ENCODE measurements at regions not wholly inside any gene's neighbourhood (a gene's known extent, or its start where the extent isn't known, plus 50 kb on each side); places are given as distances from the start of the nearest gene placed in this dataset.

DNA sequence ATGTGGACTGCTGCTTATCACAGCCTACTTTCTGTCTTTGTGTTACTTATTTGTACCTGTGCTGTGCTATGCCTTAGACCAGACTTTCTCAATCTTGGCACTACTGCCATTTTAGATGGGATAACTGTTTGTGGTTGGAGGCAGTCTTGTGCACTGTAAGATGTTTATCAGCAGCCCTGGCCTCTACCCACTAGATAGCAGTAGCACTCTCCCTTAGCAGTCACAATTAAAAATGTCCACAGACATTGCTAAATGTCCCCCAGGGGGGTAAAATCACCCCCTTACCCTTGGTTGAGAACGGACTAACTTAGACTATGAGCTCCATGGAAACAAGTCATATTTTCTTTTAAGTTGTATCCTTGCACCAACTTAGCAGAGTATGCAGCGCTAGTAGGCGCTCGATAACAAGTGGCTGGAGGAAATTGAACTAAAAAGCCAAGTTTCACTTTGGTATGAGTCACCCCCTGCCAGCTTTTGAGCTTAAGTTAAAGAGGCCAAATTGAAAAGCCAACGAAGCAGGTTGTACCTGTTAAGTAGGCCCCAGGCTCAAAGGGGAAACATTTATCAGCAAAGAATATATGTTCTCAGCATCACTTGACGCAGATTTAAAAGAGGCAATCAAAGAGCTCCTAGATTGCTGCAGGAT lies 304.8 kb upstream of the SORL1-AS1 start:
- DNase-seq (ENCODE audit: low spot score), result no peak
- no peak for ATAC-seq

DNA sequence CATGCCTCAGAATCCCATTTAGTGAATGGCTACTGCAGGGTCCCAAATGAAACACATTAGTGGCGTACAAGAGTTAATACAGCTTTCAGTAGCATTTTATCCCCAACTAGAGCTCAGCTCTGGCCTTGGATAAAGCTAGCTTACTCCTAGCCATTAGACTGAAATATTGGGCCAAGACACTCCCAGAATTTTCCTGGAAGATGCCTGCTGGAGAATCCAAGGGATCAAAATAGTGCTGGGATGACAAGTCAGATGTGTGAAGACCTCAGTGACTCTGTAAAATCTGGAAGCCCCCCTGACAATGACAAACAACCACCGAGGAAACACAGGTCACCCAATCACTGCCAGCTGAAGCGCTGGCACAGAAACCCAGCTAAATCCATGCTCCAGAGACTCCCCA lies 303.1 kb upstream of the SORL1-AS1 start:
- DNase-seq (ENCODE audit: low spot score) (no peak), ATAC-seq (no peak)

DNA sequence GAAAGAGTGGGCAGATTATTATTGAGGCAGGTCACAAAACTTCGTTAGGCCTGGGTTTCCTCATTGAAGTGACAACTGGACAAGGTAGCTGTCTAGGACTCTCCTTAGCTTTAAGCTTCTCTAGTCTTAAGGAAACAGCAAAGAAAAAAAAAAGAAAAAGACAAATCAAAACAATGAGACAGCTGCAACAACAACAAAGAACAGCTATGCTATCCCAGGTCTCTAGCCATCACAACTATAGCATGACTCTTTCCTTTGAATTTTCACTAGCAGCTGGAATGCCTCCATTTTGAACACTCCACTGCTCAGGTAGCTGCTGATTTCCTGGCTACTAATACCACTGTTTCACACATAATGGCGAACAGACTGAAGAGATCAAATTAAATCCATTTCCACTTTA lies 302.4 kb upstream of the SORL1-AS1 start:
- ATAC-seq (no peak), DNase-seq (ENCODE audit: low spot score) (no peak)

DNA sequence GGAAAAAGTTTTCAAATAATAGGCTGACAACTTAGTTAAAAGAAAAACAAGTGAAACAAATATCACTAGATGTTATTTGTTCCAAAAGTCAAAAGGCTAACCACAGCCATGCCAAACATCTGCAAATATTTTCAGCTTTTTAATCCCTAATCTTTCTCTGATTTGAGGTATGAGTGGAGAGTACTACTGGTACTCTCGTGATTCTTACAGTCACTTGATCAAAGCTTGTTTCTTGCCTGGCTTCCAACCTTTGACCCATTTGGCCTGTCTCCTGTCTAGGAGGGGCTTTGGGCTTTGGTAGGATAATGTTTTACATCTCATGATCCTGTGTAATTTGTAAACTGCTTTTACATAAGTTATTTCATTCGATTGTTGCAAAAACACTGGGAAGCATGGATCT lies 301.8 kb upstream of the SORL1-AS1 start:
- ATAC-seq (no peak), DNase-seq (ENCODE audit: low spot score) (no peak)

DNA sequence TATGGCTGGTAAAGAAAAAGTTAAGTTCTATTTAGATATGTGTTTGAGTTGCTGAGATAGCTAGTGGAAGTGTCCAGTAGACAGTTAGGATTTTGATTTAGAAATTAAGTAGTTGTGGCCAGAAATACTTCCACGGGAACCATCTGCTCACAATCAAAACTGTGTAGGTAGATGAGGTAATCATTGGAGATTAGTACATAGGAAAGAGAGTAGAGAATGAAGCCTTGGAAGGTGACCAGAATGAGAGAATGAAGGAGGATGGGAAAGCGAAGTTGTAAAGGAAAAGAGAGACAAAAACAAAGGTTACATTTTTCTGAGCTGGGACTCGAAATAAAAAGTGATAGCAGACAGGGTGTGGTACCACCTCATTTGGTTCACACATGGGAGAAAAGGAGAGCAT lies 296.9 kb upstream of the SORL1-AS1 start:
- no peak for ATAC-seq
- DNase-seq (ENCODE audit: low spot score), result no peak

DNA sequence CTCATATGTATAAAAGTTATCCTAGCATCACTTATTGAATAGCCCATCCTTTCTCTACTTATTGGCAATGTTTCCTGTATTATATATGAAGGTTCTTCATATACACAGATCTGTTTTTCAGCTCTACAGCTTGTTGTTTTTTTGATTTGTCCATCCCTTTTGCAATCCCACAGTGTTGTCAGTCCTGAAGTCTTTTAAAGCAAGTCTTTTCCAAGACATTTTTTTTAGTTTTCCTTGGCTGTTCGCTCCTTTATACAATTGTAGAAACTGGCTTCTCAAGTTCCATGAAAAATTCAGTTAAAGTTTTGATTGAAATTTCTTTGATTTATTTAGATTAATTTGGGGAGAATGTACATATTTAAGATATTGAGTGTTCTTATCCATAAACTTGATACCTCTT lies 295.3 kb upstream of the SORL1-AS1 start:
- ATAC-seq, result no peak
- DNase-seq (ENCODE audit: low spot score), result no peak

DNA sequence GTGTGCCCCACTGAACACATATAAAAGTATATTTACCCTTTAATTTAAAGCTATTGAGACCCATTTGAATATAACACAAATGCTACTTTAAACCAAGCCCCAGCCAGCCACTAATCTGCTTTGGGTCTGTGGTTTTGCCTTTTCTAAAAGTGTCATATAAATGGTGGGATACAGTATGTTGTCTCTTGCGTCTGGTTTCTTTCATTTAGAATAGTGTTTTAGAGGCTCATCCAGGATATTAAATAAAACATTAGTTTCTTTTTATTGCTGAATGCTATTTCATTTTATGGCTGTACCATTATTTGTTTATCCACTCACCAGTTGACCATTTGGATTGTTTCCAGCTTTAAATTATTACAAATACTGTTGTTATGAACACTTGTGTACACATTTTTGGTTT lies 290.5 kb upstream of the SORL1-AS1 start:
- DNase-seq (ENCODE audit: low spot score) (no peak), ATAC-seq (no peak)

DNA sequence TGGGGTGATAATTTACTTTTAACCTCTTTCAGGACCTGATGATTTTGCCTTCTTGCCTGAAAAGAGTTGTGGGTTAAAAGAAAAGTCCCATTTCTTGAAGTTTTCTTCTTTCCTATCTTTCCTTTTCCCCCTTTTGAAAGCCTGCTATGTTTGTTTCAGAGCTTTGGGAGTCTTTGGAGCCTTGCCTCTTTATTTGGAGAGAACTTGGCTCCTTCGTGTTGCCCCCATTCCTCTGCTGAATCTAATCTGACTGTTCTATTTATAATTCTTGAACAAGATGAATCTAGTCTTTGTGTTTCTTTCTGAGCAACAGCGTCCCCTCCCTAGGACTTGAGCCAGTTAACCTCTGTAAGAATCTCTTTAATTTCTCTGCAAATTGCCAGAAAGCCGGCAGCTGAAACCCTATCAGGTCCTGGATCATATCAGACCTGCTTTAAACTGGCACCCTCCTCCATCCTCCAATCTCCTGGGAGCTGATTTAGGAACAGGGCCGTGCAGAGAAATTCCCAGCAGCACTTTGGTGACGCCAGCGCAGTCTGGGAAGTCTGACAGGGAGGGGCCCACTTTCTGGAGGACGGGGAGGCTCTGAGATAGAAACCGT lies 289.1 kb upstream of the SORL1-AS1 start:
- ATAC-seq (no peak), DNase-seq (ENCODE audit: low spot score) (no peak)

DNA sequence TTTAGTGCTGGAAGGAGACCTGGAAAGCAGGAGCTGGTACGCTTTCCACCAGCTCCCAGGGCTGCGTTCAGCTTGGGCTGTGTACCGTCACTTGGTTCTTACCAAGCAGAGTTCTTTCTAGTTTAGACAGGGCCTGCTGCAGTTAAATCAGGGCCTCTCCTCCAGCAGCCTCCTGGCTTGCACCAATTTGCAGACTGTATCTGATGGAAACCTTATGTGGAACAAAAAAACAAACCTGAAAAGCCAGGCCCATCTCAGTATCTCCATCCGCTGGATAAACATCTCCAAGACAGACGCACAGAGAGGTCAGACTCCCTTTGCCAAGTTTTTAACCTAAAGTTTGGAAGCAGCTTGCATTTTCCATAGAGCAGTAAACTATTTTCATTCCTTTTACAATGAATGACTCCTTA lies 288.6 kb upstream of the SORL1-AS1 start:
- ATAC-seq, result no peak
- no peak for DNase-seq (ENCODE audit: low spot score)

DNA sequence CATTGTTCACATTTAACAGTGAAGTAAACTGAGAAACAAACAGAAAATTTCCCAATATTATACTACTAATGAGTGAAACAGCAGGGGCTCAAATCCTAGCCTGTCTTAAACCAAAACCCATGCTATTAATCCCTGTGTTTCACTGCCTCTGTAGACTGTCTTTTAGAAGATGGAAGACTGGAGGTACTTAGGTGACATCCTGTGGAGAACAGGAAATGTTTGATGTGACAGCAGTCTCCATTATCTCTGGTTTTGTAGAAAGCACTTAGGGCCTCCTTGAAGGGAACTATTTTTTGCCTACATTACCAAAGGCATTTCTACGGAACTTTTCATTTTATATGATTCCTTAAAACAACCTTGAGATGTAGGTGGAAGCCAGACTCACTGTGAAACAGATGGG lies 288.1 kb upstream of the SORL1-AS1 start:
- DNase-seq (ENCODE audit: low spot score) (no peak), ATAC-seq (no peak)

DNA sequence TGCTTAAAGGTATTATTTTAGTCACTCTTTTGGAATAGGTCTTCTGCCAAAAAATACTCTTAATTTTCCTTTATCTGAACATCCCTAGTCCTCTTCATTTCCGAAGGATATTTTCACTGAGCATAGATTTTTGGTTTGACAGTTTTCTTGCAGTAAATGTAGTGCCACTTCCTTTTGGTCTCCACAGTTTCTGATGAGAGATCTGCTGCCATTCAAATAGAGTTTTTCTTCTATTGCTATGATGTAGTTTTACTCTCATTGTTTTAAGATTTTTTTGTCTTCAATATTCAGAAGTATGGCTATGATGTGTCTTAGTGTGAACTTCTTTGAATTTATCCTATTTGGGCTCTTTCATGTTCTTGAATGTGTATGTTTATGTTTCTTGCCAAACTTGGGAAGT lies 281.1 kb upstream of the SORL1-AS1 start:
- ATAC-seq, result no peak
- no peak for DNase-seq (ENCODE audit: low spot score)

DNA sequence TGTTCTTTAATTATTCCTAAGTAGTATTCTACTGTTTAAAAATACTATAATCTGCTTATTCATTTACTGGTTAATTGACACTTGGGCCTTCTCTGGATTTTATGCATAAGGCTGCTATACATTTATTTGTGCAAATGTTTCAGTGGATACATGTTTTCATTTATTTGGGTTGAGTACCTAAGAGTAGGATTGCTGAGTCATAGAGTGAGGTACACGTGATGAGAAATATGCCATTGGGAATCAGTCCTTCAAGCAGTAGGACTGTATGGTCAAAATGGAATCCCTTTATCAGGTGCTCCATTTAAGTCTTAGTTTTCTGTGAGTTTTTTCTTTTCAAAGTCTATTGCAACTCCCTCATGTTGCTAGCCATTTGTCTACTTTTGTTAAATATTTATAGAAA lies 275.2 kb upstream of the SORL1-AS1 start:
- DNase-seq (ENCODE audit: low spot score) (no peak), ATAC-seq (no peak)

DNA sequence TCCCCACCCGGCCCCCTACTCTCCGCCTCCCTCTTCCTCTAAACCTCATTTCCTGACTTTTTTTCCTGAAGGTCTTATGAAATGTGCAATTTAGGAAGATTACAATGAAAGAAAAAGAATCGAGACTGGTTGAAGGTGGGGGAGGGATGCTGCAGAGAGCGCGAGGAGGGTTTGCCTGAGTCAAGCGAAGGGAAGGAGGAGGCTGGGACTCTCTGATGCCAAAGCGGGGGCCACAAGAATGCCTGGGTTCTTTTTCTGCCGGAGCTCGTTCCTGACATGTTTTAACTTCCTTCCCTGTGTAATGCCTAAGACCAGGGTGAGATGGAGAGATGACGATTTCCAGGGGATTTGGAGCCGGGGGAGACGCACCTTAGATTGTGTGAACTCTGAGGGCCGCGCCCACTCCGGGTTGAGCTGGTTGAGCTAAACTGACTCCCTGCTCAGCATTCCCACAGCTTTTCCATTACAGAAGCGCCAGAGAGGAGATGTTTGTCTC lies 270.5 kb upstream of the SORL1-AS1 start:
- DNase-seq (ENCODE audit: low spot score), result no peak
- ATAC-seq, result no peak

DNA sequence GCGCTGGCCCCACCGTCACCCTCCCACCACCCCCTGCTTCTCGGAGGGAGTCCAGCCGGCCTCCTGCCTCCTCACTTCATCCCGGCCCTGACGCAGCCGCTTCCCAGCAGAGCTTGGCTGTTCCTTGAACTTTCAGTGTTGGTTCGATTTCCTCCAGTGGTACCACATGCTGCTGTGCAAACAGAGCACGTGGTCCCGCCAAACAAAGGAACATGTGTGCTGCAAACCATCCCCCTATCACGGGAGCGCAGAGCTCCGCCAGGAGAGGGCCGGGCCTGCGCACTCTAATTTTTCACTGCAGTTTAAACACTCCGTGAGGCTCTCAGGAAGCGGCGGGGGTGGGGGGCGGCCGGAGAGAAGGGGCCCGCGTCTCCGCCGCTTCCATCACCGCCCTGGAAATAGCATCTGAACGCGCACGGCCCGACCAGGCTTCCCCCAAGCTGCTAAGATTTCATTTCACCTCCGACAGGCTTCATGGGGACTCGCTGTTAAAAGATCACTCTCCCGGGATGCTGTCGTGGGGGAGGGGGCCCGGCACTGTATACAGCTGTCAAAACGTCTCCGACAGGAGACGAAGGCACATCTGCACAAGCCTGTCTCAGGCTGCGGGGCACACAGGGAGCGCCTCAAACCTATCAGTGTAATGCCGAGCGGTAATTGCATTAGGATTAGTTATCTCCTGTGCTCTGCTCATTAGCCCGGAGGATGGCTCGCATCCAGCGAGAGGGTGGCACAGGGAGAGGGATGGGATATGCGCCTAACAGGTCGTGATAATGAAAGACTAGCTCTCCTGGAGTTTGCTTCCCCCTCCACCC lies 269.9 kb upstream of the SORL1-AS1 start:
- peak; percentile 79 for ATAC-seq
- peak; percentile 51 for DNase-seq (ENCODE audit: low spot score)

DNA sequence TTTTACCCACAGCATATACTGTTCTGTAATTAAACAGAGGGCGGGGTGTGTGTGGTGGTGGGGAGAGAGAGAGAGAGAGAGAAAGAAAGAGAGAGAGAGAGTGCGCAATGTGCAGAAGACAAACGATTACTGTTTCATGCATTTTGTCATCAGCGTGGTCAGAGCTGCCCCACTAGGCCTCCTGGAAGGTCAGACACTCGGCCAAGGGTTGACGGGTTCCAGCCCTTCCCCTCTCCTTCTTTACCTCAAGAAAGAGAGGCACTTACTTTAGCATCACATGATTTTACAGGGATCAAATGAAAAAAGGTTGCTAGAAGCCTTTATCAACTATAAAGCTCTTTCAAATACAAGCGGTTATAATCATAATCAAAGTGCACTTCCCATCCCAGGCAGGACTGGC lies 269.2 kb upstream of the SORL1-AS1 start:
- no peak for ATAC-seq
- DNase-seq (ENCODE audit: low spot score), result no peak

DNA sequence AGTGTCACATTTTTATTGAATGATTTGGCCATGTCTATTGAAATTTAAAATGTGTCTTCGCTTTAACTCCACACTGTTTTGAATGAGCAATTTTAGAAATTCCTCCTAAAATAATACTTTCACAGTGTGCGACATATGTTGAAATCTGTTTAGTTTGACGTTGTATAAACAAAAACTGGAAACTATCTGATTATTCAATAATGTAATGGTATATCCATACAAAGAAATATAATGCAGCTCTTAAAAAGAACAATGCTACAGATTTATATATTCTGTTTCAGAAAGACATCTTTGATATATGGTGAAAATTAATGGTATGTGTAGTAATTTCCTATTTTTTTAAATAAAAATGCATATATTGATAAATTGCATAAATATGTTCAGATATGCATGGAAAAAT lies 268.7 kb upstream of the SORL1-AS1 start:
- DNase-seq (ENCODE audit: low spot score) (no peak), ATAC-seq (no peak)

DNA sequence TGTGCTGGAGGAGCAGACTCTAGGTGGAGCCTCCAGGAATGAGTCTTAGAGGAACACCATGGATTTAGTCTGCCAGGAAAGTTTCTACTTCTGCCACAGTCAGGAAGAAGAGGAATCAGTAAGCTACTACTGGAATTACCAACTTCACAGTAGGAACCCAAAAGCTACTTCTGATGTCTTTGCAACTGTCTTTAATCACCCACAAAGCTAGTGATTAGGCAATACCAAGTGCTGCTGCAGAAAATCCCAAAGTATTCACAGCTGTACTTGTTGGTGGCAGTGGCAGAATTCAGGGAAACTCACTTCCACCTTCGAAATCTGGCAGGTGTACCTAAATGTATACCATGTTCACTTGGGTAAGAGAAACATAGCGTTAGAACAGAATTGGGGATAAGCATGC lies 264.5 kb upstream of the SORL1-AS1 start:
- DNase-seq (ENCODE audit: low spot score), result no peak

DNA sequence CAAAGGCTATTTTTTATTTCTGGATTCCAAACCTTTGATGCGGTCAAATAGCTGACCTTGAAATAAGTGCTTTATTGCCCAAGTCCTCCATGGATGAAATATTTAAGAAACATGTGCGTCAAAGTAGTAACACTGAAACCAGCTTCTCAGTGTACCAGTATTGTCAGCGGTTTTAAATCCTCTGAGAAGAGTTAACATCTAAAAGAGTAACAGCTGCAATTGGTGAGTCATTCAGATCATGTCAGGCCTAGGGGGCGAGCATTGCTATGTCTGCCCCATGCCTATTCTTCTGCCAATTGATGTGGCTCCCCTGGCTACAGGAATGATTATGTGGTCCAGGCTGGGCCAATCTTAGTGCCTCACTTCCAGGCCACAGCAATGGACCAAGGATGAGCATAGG lies 263.3 kb upstream of the SORL1-AS1 start:
- DNase-seq (ENCODE audit: low spot score) (no peak), ATAC-seq (no peak)

More for the DNA sequence above, 264.5 kb upstream of the SORL1-AS1 start:
- no peak for ATAC-seq

DNA sequence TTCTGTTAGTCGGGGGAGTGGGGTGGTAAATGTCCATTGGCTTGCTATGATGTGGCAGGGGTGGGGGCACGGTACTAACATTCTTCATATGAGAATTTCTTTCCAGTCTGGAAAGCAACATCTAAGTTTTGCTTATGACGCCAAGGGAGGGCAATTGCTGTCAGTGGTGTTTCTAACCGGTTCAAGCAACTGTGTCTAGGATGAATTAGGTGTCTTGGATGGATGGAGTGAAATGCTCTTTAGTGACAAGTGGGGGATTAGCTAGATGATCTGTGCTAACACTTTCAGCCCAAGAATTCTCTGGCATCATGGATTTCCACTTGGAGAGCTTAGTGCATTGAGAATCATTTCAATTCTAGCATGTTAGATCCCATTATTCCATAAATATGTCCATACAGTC lies 262.6 kb upstream of the SORL1-AS1 start:
- DNase-seq (ENCODE audit: low spot score) (no peak), ATAC-seq (no peak)

DNA sequence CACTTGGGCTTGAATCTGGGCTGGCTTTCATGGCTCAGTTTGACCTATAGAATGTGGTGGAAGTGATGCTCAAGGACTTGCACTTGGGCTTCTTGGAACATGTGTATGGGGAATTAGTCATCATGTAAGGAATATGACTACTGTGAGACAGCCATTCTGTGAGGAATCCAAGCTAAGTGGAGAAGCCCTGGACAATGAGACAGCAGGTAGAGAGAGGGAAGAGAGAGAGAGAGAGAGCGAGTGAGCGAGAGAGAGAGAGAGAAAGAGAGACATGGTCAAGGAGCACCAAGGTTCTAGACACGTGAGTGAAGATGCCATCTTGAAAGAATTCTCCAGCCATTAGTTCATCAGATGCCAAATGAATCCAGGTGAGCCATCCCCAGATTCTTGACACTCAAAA lies 261.6 kb upstream of the SORL1-AS1 start:
- ATAC-seq, result no peak
- no peak for DNase-seq (ENCODE audit: low spot score)

DNA sequence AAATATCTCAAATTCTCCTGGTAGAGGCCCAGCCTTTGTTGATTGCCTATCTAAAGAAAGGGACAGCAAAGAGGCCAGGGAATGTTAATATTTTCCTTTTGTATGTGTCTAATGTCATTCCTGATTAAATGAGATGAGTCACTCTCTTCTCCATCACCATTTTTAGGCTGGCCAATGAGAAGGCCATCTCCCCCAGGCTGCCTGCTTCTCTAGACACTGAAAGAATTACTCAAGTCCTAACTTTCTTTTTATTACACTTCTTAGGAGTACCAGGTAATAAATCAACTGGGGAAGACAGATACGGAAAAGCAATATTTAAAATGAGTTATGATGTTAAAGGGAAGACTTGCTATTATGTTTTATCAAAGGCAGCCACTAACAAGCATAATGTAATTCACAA lies 259.2 kb upstream of the SORL1-AS1 start:
- ATAC-seq (no peak), DNase-seq (ENCODE audit: low spot score) (no peak)

DNA sequence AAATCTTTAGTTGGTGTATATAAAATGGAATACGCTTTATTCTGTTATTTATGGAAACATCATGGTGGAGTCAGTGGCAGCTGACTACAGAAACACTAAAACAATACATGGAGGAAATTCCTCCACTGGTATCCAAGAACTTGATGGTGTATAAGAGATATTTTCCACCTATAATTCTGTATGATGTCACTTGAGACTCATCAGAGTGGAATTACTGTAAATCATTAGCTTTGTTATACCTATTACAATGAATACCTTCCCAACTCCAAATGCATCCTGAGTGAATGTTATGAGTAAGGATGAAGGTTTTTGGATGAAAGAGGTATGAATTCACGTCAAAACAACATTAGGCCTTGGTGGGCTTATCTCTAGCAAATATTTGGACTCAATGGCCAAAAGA lies 258.5 kb upstream of the SORL1-AS1 start:
- no peak for DNase-seq (ENCODE audit: low spot score)
- ATAC-seq, result no peak
